DMS53 (cell line): ENCODE measurements at regions not wholly inside any gene's neighbourhood (a gene's known extent, or its start where the extent isn't known, plus 50 kb on each side); places are given as distances from the start of the nearest gene placed in this dataset.
"Not testable (repeated sequence)": the region's sequence is repeated elsewhere in the genome, so short reads cannot be mapped to it uniquely, and the experiment has no call there.

ENCODE experiments used
- DNase-seq: peaks from one replicate; lab custom pipeline; 2025; lab: John Stamatoyannopoulos, UW

- DNase-seq: no peak
Measured at GRCh38 chr6:1445650-1446330, 56.4 kb downstream of the FOXF2 start.

GRCh38 chr6:1449896-1450295, 60.5 kb downstream of the FOXF2 start:
- DNase-seq: no peak

GRCh38 chr6:1453024-1453423, 63.6 kb downstream of the FOXF2 start:
- DNase-seq: no peak

GRCh38 chr6:1456816-1457215, 67.4 kb downstream of the FOXF2 start:
- not testable (repeated sequence) for DNase-seq

- no peak for DNase-seq
Measured at GRCh38 chr6:1461207-1461606, 71.8 kb downstream of the FOXF2 start.

- DNase-seq: no peak
Measured at GRCh38 chr6:1461736-1462135, 72.4 kb downstream of the FOXF2 start.

GRCh38 chr6:1463275-1463674, 73.9 kb downstream of the FOXF2 start:
- DNase-seq: no peak

GRCh38 chr6:1463751-1464426, 74.5 kb downstream of the FOXF2 start:
- DNase-seq: no peak

- DNase-seq: no peak
Measured at GRCh38 chr6:1464781-1465370, 75.5 kb downstream of the FOXF2 start.

- DNase-seq: no peak
Measured at GRCh38 chr6:1468126-1468525, 78.8 kb downstream of the FOXF2 start.

GRCh38 chr6:1470040-1470439, 80.7 kb downstream of the FOXF2 start:
- DNase-seq: no peak

- no peak for DNase-seq
Measured at GRCh38 chr6:1472643-1473042, 83.3 kb downstream of the FOXF2 start.

GRCh38 chr6:1473166-1473565, 83.8 kb downstream of the FOXF2 start:
- no peak for DNase-seq

GRCh38 chr6:1473598-1473997, 84.2 kb downstream of the FOXF2 start:
- DNase-seq: no peak

- no peak for DNase-seq
Measured at GRCh38 chr6:1474205-1474604, 84.8 kb downstream of the FOXF2 start.

GRCh38 chr6:1475174-1475573, 85.8 kb downstream of the FOXF2 start:
- no peak for DNase-seq

- DNase-seq: no peak
Measured at GRCh38 chr6:1477432-1478090, 88.2 kb downstream of the FOXF2 start.

GRCh38 chr6:1478163-1478826, 88.9 kb downstream of the FOXF2 start:
- DNase-seq: not testable (repeated sequence)

- no peak for DNase-seq
Measured at GRCh38 chr6:1479095-1479494, 89.7 kb downstream of the FOXF2 start.

- DNase-seq: no peak
Measured at GRCh38 chr6:1479601-1480221, 90.3 kb downstream of the FOXF2 start.

GRCh38 chr6:1481286-1481685, 91.9 kb downstream of the FOXF2 start:
- DNase-seq: no peak
